Activated T-cell treated with anti-CD3 and anti-CD28 coated beads, Interleukin-2, amount 50 U/mL, for 72 hours (primary cell): ENCODE measurements at regions not wholly inside any gene's neighbourhood (a gene's known extent, or its start where the extent isn't known, plus 50 kb on each side); places are given as distances from the start of the nearest gene placed in this dataset.

Experiments used
- ATAC-seq, 2 donors: fragments of 150-1000 bp; cut with Tn5 transposase; replicated peaks in 1 of 2; 2 replicates each; pipeline ENCODE4 v1.10.0; 2021; ENCODE audit warnings: moderate library complexity in 2 of 2, mild to moderate bottlenecking in 1 of 2
- DNase-seq, 2 donors: peaks; one replicate each; pipeline ENCODE4 v3.0.0; 2021 to 2022; ENCODE audit warnings: mixed read lengths in 1 of 2
- H3K27ac Mint-ChIP-seq: one replicate; pipeline ENCODE4 v1.8.0; 2022; ENCODE audit warnings: mild to moderate bottlenecking, moderate library complexity, mixed read lengths
- H3K27me3 Mint-ChIP-seq: one replicate; pipeline ENCODE4 v1.8.0; 2022; ENCODE audit warnings: low read depth, mixed read lengths
- H3K36me3 Mint-ChIP-seq, 2 donors: one replicate each; pipeline ENCODE4 v1.8.0; 2022; ENCODE audit warnings: mixed read lengths in 2 of 2, mild to moderate bottlenecking in 1 of 2; ENCODE audit not compliant: insufficient read depth in 2 of 2
- H3K4me1 Mint-ChIP-seq: one replicate; pipeline ENCODE4 v1.8.0; 2022; ENCODE audit warnings: low read depth, mixed read lengths
- H3K4me3 Mint-ChIP-seq, 2 donors: one replicate each; pipeline ENCODE4 v1.8.0; 2022; ENCODE audit warnings: mild to moderate bottlenecking in 2 of 2, mixed read lengths in 2 of 2, moderate library complexity in 2 of 2
- H3K9me3 Mint-ChIP-seq, 2 donors: one replicate each; pipeline ENCODE4 v1.8.0; 2022; ENCODE audit warnings: mixed read lengths in 2 of 2

GRCh38 chr2:16406496-16407289, 258.9 kb downstream of the CYRIA start:
- no peak overlapping the region for H3K27ac Mint-ChIP-seq
- no peaks in the 10 kb centered on the region for H3K4me1 Mint-ChIP-seq
- H3K4me3 Mint-ChIP-seq = no peak overlapping the region
- H3K27me3 Mint-ChIP-seq = peaks cover 7% of the 10 kb centered on the region
- DNase-seq (no peak), ATAC-seq (no peak)
- peaks cover 2 to 6% of the 10 kb centered on the region in 2 donors for H3K9me3 Mint-ChIP-seq
- no peaks in the 10 kb centered on the region for H3K36me3 Mint-ChIP-seq

DNA sequence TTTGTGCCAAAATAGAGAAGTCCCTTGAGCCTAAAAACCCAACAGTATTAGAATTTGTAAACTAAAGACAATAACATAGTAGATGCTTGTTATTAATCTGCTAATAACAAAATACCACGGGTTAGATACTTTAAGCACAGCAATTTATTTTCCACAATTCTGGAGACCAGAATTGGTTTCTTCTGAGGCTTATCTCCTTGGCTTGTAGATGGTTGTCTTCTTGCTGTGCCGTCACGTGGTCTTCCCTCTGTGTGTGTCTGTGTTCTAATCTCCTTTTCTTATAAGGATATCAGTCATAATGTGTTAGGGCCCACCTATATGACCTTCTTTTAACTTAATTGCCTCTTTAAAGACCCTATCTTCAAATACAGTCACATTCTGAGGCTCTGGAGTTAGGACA, 260.1 kb downstream of the CYRIA start:
- peaks cover 7% of the 10 kb centered on the region for H3K27me3 Mint-ChIP-seq
- no peak for DNase-seq
- no peak overlapping the region for H3K27ac Mint-ChIP-seq
- ATAC-seq = no peak
- peaks cover 2 to 3% of the 10 kb centered on the region in 2 donors for H3K9me3 Mint-ChIP-seq
- no peaks in the 10 kb centered on the region for H3K4me1 Mint-ChIP-seq
- H3K4me3 Mint-ChIP-seq = no peak overlapping the region
- no peaks in the 10 kb centered on the region for H3K36me3 Mint-ChIP-seq

DNA sequence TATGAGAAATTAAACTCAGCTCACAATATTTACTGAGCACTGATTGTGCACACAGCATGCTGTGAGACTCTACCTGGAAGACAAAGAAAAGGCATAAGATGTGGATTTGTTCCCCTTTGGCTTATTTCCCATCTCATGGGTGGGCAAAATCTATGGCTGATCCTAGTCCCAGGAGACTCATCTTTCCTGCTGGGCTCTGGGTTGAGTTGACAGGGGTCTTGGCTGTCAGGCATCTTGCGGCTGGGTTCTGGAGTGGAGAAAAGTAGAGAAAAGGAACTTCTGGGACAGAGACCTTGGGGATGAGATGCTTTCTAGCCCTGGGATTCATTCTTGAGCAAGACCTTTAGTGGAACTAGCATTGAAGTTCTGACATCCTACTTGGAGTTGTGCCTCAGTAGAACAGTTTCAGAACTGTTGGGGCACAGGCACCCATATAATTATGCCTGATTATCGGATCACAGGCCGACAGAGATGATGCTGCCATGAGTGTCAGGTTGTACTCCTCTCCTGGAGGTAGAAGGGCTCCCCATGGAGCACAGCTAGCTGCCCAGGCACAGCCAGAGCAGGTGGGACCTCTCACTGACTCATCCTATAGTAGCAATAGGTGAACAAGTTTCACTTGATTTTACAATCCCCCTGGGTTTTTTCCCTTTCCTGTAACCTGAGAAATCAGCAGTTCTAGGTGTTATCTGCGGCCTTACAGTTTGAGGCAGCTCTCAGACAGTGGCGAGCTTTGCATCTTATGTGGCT, 260.9 kb downstream of the CYRIA start:
- H3K4me1 Mint-ChIP-seq = no peaks in the 10 kb centered on the region
- no peak for DNase-seq
- H3K27ac Mint-ChIP-seq = no peak overlapping the region
- no peak overlapping the region for H3K4me3 Mint-ChIP-seq
- peaks cover under 1 to 2% of the 10 kb centered on the region in 2 donors for H3K9me3 Mint-ChIP-seq
- H3K36me3 Mint-ChIP-seq = no peaks in the 10 kb centered on the region
- peaks cover 7% of the 10 kb centered on the region for H3K27me3 Mint-ChIP-seq
- ATAC-seq = no peak

DNA sequence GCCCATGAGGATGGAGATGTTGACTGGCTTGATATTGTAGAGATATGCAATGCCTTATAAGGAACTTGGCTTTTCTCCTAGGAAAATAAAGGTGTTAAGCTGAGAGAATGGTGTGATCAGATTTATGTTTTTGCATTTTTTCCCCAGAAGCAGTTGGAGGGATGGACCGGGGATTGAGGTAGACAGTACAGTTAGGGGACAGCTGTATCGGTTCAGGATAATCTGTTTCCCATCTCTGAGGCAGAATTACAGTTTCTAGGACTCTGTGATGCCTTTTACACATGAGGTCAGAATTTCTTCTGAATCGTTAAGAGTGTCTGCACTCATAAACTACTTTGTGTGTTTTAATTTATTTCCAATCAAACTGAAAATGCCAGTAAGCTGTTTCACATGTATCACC, 261.5 kb downstream of the CYRIA start:
- Mint-ChIP-seq H3K27me3 (peaks cover 7% of the 10 kb centered on the region), H3K4me1 (no peaks in the 10 kb centered on the region), H3K27ac (no peak overlapping the region), H3K4me3 (no peak overlapping the region), H3K9me3 (peaks cover 0 to 2% of the 10 kb centered on the region in 2 donors), H3K36me3 (no peaks in the 10 kb centered on the region)
- ATAC-seq = no peak
- no peak for DNase-seq

DNA sequence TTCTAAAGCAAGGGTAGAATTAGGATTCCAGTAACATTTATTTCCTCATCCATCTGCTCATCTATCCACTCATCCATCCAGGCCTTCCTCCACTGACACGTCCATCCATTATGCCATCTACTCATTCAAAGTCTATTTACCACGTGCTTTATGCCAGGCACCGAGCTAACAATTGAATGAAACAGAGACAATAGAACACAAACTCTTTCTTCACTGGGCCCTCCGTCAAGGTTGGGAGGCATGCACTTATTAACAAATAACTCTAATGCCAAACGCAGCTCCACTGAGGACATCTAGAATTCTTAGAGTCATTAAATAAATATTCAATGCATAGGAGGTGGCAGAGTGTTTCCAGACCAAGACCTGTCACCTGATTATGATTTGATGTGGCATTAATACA, 262.7 kb downstream of the CYRIA start:
- no peak overlapping the region for H3K27ac Mint-ChIP-seq
- DNase-seq (no peak), ATAC-seq (no peak)
- no peak overlapping the region for H3K4me3 Mint-ChIP-seq
- H3K27me3 Mint-ChIP-seq = peaks cover 7% of the 10 kb centered on the region
- peaks cover 0 to 2% of the 10 kb centered on the region in 2 donors for H3K9me3 Mint-ChIP-seq
- no peaks in the 10 kb centered on the region for H3K36me3 Mint-ChIP-seq
- no peaks in the 10 kb centered on the region for H3K4me1 Mint-ChIP-seq

- Mint-ChIP-seq H3K27me3 (peaks cover 7% of the 10 kb centered on the region), H3K4me3 (no peak overlapping the region), H3K4me1 (no peaks in the 10 kb centered on the region), H3K27ac (no peak overlapping the region), H3K36me3 (no peaks in the 10 kb centered on the region), H3K9me3 (peaks cover 0 to 2% of the 10 kb centered on the region in 2 donors)
- no peak for DNase-seq
- ATAC-seq = no peak
Measured at GRCh38 chr2:16401761-16402300, 263.8 kb downstream of the CYRIA start.

- Mint-ChIP-seq H3K9me3 (peaks cover 0 to 2% of the 10 kb centered on the region in 2 donors), H3K36me3 (no peaks in the 10 kb centered on the region), H3K27ac (no peak overlapping the region), H3K4me1 (no peaks in the 10 kb centered on the region), H3K4me3 (no peak overlapping the region), H3K27me3 (peaks cover 7% of the 10 kb centered on the region)
- no peak for ATAC-seq
- no peak for DNase-seq
Measured at GRCh38 chr2:16400127-16400623, 265.5 kb downstream of the CYRIA start.

- Mint-ChIP-seq H3K4me3 (no peak overlapping the region), H3K9me3 (peaks cover 0 to 2% of the 10 kb centered on the region in 2 donors), H3K36me3 (no peaks in the 10 kb centered on the region), H3K27ac (no peak overlapping the region), H3K4me1 (no peaks in the 10 kb centered on the region), H3K27me3 (peaks cover 7% of the 10 kb centered on the region)
- DNase-seq (no peak), ATAC-seq (no peak)
Measured at GRCh38 chr2:16398486-16399043, 267.1 kb downstream of the CYRIA start.

DNA sequence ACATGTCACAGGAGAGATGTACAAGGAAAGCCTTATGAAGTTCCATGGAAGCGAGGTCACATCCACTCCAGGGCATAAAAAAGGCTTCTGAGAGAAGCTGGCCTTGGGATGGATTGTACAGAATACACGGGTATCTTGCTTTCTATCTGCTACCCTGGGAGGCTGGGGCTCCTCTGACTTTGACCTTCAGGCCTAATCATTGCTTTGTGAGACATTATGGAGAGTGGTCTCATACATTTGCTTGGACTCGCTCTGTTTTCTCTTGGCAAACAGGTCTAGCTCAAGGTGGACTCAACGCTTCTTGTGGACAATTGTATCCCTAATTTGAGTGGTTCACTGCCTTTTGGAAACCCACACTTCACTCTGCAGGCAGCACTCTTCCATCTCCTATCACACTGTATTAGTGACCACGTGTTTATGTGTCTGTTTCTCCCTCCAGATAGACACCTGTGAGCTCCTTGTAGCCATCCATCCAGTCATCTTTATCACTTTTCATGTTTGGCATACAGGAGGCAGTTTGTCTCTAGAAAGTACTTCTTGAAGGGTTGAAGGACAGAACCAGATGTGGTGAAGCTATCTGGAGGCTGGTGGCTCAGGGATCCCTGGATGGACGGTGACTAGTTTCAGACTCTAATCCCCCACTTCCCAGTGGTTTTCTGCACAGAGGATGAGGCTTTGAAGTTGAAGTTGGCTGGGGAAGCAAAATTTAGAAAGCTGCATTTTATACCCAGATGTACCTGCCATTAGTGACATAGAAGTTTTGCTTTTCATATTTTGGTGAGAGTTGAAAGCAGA, 267.8 kb downstream of the CYRIA start:
- Mint-ChIP-seq H3K4me1 (no peaks in the 10 kb centered on the region), H3K9me3 (peaks cover 0 to 1% of the 10 kb centered on the region in 2 donors), H3K27ac (no peak overlapping the region), H3K4me3 (no peak overlapping the region), H3K27me3 (peaks cover 4% of the 10 kb centered on the region), H3K36me3 (no peaks in the 10 kb centered on the region)
- no peak for DNase-seq
- no peak for ATAC-seq

- H3K4me1 Mint-ChIP-seq = no peaks in the 10 kb centered on the region
- ATAC-seq (no peak), DNase-seq (no peak)
- H3K27ac Mint-ChIP-seq = no peak overlapping the region
- no peaks in the 10 kb centered on the region for H3K27me3 Mint-ChIP-seq
- no peaks in the 10 kb centered on the region for H3K36me3 Mint-ChIP-seq
- H3K9me3 Mint-ChIP-seq = no peaks in the 10 kb centered on the region
- H3K4me3 Mint-ChIP-seq = no peak overlapping the region
Measured at GRCh38 chr2:16396986-16397385, 268.6 kb downstream of the CYRIA start.

DNA sequence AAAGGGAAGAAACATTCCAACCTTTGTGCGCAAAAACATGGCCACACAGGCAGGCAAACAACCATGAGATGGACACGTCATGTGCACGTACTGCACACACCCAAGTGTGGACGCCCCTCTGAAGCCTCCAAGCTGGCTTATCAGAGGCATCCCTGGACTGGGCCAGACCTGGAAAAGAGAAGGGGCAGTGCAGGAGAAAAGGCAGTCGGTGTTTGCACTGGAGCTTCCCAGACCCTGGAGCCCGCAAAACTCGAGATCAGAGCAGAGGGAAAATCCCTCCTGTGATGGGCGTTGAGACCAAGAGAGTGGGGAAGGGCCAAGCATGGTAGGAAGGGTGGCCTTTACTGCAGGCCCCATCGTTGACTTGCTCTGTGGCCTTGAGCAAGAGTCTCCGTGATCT, 269.5 kb downstream of the CYRIA start:
- Mint-ChIP-seq H3K27ac (no peak overlapping the region), H3K4me3 (no peak overlapping the region), H3K4me1 (no peaks in the 10 kb centered on the region), H3K36me3 (no peaks in the 10 kb centered on the region), H3K9me3 (peaks cover 0 to 1% of the 10 kb centered on the region in 2 donors), H3K27me3 (no peaks in the 10 kb centered on the region)
- ATAC-seq (no peak), DNase-seq (no peak)

- no peaks in the 10 kb centered on the region for H3K4me1 Mint-ChIP-seq
- H3K4me3 Mint-ChIP-seq = no peak overlapping the region
- ATAC-seq = no peak
- DNase-seq = no peak
- H3K27ac Mint-ChIP-seq = no peak overlapping the region
- H3K9me3 Mint-ChIP-seq = peaks cover 0 to 1% of the 10 kb centered on the region in 2 donors
- H3K27me3 Mint-ChIP-seq = no peaks in the 10 kb centered on the region
- H3K36me3 Mint-ChIP-seq = no peaks in the 10 kb centered on the region
Measured at GRCh38 chr2:16395601-16396000, 270.0 kb downstream of the CYRIA start.
